Sigmoid colon (tissue), 3 donors: ENCODE measurements at regions not wholly inside any gene's neighbourhood (a gene's known extent, or its start where the extent isn't known, plus 50 kb on each side); places are given as distances from the start of the nearest gene placed in this dataset.

ENCODE experiments used
- CTCF ChIP-seq, 4 experiments: fragments of 450-650 bp in 3 of 4; fragments of 200-600 bp in 1 of 4; IDR thresholded peaks; one replicate each; pipeline ENCODE4 v1.5.1; 2016 to 2019; ENCODE audit warnings: antibody characterized with exemption in 4 of 4, mild to moderate bottlenecking in 3 of 4, moderate library complexity in 2 of 4
- POLR2A ChIP-seq, 2 donors: fragments of 450-650 bp; IDR thresholded peaks; one replicate each; pipeline ENCODE4 v1.6.1; 2016; ENCODE audit warnings: antibody characterized with exemption in 2 of 2, mild to moderate bottlenecking in 2 of 2, moderate library complexity in 2 of 2

- TF ChIP-seq CTCF (IDR thresholded peaks at IDR 0.05) (no peak), POLR2A (IDR thresholded peaks at IDR 0.05) (no peak)
Observed at GRCh38 chr20:51313358-51313827, 229.1 kb downstream of the NFATC2 start.
